GM12874 (cell line): ENCODE measurements at regions not wholly inside any gene's neighbourhood (a gene's known extent, or its start where the extent isn't known, plus 50 kb on each side); places are given as distances from the start of the nearest gene placed in this dataset.

Experiments used
- TF ChIP-seq, protein P1 (sequence below): IDR thresholded peaks from 2 replicates; pipeline ENCODE4 v1.5.1; 2011; ENCODE audit warnings: low read depth, mild to moderate bottlenecking, control low read depth, low read length, moderate library complexity; ENCODE audit not compliant: insufficient read depth

DNA sequence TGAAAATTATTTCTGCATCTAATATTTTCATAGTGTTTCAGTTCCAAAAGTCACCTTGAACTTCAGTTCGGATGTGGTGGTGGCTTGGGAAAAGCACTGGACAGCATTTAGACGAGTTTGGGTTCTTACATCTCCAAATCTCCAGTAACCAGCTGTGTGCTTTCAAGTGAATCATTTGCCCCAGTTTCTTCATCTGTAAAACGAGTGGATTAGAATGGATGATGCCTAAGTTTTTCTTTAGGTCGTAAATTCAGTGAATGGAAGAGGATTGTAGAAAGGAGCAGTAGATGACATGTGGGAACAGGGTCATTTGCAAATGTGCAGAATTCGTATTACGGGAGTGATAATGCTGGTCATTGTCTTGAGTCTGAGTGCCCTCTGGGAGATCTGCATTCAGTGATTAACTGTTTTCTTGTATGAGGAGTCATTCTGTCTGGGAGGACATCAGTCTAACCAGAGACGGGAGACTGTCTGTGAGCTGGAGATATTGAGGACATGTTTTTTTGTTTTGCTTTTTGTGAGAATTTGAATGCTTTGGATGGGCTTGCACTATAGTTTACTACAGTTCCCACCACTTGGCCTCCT is 641.6 kb upstream of the TBL1XR1 start:
- TF ChIP-seq, protein P1, sequence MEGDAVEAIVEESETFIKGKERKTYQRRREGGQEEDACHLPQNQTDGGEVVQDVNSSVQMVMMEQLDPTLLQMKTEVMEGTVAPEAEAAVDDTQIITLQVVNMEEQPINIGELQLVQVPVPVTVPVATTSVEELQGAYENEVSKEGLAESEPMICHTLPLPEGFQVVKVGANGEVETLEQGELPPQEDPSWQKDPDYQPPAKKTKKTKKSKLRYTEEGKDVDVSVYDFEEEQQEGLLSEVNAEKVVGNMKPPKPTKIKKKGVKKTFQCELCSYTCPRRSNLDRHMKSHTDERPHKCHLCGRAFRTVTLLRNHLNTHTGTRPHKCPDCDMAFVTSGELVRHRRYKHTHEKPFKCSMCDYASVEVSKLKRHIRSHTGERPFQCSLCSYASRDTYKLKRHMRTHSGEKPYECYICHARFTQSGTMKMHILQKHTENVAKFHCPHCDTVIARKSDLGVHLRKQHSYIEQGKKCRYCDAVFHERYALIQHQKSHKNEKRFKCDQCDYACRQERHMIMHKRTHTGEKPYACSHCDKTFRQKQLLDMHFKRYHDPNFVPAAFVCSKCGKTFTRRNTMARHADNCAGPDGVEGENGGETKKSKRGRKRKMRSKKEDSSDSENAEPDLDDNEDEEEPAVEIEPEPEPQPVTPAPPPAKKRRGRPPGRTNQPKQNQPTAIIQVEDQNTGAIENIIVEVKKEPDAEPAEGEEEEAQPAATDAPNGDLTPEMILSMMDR: no peak

DNA sequence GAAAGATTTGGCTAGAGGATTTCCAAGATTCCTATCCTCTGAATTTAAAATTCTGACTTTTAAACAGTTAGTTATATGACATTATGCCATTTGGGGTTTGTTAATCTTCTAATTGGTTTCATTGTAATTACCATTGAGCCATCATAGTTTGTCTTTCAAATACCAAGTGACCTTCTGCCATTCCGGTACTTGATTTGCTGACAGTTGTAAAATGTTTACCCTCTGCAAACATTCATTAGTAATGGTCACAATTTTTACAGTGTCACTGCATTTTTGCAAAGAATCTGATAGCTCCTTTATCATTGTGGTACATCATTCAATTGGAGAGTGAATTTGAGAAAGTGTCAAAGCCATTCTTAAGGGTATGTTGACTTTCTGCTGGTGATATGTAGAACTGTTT is 645.0 kb upstream of the TBL1XR1 start:
- TF ChIP-seq, protein P1: no peak

DNA sequence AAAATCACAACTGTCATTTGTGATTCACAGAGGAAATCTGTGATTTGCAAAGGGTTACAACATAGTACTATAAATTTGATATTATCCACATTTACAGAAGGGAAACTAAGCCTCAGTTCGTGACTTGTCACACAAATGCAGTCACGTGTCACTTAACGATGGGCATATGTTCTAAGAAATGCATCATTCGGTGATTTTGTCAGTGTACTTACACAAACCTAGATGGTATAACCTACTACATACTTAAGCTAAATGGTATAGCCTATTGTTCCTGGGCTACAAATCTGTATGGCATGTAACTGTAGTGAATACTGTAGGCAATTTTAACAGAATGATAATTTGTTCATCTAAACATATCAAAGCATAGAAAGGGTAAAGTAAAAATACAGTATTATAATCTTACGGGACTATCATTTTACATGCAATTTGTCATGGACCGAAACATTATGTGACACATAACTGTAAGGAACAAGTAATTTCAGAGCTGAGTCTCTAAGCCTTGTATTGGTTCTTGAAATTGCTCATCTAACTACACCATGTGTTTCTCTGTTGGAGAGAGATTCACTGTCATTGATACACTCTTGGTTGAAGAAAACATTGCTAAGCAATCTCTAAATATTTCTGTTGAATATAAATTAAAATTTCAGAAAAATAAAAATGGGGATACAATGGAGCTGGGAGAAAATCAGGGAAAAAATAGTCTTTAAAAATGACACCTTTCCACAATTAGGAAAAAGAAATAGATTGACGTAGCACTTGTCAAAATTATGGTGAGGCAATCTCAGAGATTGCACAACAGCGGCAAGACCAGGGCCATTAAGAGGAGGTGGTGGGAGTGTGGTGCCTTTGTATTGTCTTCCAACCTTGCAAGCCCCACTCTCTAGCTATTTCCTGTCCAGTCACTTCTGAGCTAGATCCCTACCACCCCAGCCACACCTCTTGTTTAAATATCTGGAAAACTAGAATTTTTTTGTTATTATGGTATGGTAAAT is 645.8 kb upstream of the TBL1XR1 start:
- TF ChIP-seq, protein P1: no peak

DNA sequence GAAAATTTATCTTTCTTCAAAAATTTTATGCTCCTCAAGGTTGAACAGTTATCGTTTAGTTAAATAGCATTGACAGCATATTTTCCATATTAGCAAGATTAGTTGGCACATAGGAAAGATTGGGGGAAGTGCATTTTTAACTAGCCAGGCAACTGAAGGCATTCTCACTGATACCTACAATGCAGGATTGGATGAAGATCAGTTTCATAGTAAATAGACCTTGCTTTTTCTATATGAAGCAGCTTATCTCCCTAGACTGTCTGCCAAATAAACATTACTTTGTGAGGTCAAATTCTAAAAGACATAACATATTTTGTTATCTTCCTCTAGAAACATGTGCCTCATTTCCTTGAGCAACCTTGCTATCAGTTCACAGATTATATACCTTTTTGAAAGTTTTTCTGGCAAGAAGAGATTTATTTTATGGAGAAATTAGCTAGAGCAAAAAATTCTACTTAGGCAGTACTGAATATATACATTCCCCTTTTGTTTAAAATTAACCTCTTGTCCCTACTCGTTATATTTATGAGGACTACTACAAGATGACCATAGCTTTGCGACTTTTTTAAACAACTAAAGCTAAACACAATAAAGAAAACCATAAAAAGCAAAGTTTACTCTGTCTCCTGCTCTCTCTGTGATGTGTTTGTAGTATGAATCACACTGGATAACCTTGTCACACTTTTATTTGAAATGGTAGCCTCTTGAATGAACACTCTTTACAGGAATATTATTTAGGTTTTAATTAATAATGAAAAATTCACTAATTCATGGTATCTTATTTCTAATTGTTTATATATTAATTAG is 654.9 kb upstream of the TBL1XR1 start:
- TF ChIP-seq, protein P1: no peak

DNA sequence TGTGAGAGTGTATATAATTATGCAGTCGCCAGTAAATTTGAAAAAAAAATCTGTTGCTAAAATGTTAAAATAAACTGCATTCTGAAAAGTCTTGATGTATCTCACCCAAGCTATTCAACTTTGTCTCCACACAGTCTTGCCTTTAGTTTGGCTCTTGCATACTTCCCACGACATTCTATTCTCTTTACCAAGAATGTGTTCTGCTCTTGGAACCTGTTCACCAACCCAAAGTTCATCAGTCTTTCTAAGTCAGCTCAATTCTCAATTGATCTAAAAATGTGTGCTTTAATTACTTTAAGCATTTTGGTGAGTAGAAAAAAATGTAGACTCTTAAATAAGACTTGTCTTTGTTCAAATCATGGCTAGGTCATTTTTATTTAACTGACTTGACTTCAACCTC is 657.7 kb upstream of the TBL1XR1 start:
- TF ChIP-seq, protein P1: no peak

DNA sequence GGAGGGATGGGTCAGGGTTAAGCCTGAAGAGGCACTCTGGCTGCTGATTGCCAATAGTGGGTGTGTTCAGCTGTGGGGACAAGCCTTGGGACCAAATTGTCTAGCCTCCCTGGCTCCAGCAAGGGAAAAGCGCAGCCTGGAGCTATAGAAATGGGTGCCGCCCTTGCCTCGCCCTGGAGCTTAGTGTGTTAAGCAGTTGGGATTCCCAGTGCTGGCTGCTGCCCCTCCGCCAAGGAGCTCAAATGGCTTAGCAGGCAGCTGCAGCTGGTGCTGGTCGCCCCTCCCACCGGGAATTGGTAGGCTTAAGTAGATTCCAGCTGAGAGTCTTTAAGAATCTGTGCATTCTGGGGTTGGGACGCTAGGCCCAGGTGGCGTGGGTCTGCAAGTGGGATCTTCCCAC is 662.9 kb upstream of the TBL1XR1 start:
- TF ChIP-seq, protein P1: no peak

DNA sequence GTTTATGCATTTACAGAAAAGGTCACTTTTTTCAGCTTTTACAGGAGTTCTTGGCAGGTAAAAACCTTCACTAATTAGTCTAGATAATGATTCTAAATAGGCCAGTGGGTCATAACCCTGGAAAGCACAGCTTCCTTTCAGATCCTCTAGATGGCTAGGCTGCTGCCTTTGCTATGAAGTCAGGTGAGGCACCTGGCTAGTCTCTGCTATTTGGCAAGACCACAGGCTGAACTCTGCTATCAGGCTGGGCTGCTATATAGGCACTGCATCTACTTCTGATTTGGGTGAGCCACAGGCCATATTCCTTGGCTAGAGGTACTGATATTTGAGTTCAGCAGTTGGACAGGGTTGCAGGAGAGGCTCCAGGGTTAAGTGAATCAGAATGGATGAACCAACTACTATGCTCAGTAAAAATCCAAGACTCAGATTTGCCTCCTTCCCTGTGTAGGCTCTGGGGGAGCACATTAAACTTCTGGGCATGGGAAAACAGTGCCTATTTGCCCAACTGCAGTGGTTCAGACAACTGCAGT is 665.7 kb upstream of the TBL1XR1 start:
- TF ChIP-seq, protein P1: no peak
